Stimulated activated naive B cell treated with anti-CD40 and anti-IgM and Interleukin-4, amounts not matched to agents 10 μg/mL and 1 μg/mL and 100 μg/mL, for 72 hours (primary cell): ENCODE measurements at regions not wholly inside any gene's neighbourhood (a gene's known extent, or its start where the extent isn't known, plus 50 kb on each side); places are given as distances from the start of the nearest gene placed in this dataset.

Experiments
- ATAC-seq, 2 donors: fragments of 150-1000 bp; cut with Tn5 transposase; replicated peaks; 2 replicates each; pipeline ENCODE4 v1.10.0; 2021; ENCODE audit warnings: moderate library complexity in 1 of 2
- DNase-seq: peaks from one replicate; pipeline ENCODE4 v3.0.0; 2021
- H3K27ac Mint-ChIP-seq: one replicate; pipeline ENCODE4 v1.8.0; 2022; ENCODE audit warnings: mild to moderate bottlenecking, mixed read lengths
- H3K27me3 Mint-ChIP-seq, 2 donors: one replicate each; pipeline ENCODE4 v1.8.0; 2022; ENCODE audit warnings: mixed read lengths in 2 of 2
- H3K36me3 Mint-ChIP-seq, 2 donors: one replicate each; pipeline ENCODE4 v1.8.0; 2022; ENCODE audit warnings: mixed read lengths in 2 of 2, mild to moderate bottlenecking in 1 of 2
- H3K4me1 Mint-ChIP-seq, 2 donors: one replicate each; pipeline ENCODE4 v1.8.0; 2022; ENCODE audit warnings: mixed read lengths in 2 of 2, mild to moderate bottlenecking in 1 of 2
- H3K4me3 Mint-ChIP-seq, 2 donors: one replicate each; pipeline ENCODE4 v1.8.0; 2022; ENCODE audit warnings: mild to moderate bottlenecking in 2 of 2, mixed read lengths in 2 of 2, moderate library complexity in 1 of 2
- H3K9me3 Mint-ChIP-seq, 2 donors: one replicate each; pipeline ENCODE4 v1.8.0; 2022; ENCODE audit warnings: mixed read lengths in 2 of 2, mild to moderate bottlenecking in 1 of 2

DNA sequence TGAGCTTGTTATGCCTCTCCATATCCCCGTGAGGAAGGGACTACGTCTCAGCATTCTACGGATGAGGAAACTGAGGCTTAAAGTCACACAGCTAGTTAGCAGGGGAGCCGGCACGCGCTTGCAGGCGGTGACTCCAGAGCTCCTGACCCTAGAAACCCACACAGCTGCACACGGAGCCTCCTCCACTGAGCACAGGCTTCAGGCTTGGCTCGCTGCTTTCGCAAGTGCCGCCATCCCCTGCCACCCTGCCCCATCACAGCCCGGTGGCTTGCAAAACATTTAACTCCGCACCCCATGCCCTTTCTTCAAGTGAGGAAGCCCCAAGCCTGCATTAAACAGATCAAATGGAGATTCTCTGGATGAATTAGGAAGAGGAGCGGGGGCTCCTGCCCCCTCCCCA, 138.3 kb downstream of the HSD17B3 start:
- H3K36me3 Mint-ChIP-seq = peaks cover 0 to 2% of the 10 kb centered on the region in 2 donors
- H3K4me1 Mint-ChIP-seq = peaks cover 12 to 15% of the 10 kb centered on the region in 2 donors
- H3K27me3 Mint-ChIP-seq = peaks cover 3 to 4% of the 10 kb centered on the region in 2 donors
- H3K9me3 Mint-ChIP-seq = peaks cover 0 to 7% of the 10 kb centered on the region in 2 donors
- H3K4me3 Mint-ChIP-seq = no peak overlapping the region
- no peak for DNase-seq
- no peak overlapping the region for H3K27ac Mint-ChIP-seq
- ATAC-seq = peak in 1 of 2 donors; percentile 37

DNA sequence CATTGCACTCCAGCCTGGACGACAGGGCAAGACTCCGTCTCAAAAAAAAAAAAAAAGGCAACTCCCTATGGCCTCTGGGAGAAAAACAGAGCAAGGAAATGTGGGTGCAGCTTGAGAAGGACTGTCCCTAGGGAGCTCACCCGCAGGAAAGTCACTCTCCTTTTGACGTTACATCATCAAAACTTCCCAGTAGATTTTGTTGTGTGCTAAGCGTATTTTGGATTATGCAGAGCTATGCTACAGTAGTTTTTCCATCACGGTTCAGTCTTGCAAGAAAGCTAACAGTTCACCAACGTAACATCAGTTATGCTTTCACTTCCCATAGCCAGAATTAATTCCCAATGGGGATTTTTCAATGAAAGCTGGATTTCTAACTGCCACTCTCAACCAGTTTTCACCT, 138.8 kb downstream of the HSD17B3 start:
- DNase-seq (no peak), ATAC-seq (peak; percentile 35 to 36)
- peaks cover 0 to 7% of the 10 kb centered on the region in 2 donors for H3K9me3 Mint-ChIP-seq
- H3K27me3 Mint-ChIP-seq = peaks cover 4 to 6% of the 10 kb centered on the region in 2 donors
- H3K36me3 Mint-ChIP-seq = peaks cover 0 to 2% of the 10 kb centered on the region in 2 donors
- peaks cover 12 to 18% of the 10 kb centered on the region in 2 donors for H3K4me1 Mint-ChIP-seq
- no peak overlapping the region for H3K4me3 Mint-ChIP-seq
- H3K27ac Mint-ChIP-seq = no peak overlapping the region

DNA sequence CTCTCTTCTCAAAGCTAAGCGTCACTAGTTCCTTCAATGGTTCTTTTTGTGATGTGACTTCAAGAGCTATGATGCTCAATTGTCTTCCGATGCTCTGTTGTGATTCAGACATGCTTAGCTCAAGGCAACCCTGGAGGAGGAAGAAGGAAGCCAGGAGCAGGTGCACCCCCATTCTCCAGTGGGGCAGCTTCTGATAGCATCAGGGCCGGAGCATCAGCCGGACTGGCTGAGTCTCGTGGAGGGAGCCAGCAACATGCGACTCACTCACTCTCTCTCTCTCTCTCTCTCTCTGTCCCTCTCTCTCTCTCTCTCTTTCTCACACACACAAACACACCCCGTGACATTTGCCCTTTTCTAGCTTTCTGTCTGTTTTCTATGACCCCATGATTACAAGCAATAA, 140.2 kb downstream of the HSD17B3 start:
- peaks cover 17 to 28% of the 10 kb centered on the region in 2 donors for H3K4me1 Mint-ChIP-seq
- H3K4me3 Mint-ChIP-seq = no peak overlapping the region
- DNase-seq = no peak
- ATAC-seq = no peak
- H3K27ac Mint-ChIP-seq = peak overlapping the region; percentile 3
- H3K36me3 Mint-ChIP-seq = no peaks in the 10 kb centered on the region
- H3K9me3 Mint-ChIP-seq = peaks cover 0 to 5% of the 10 kb centered on the region in 2 donors
- peaks cover 12 to 16% of the 10 kb centered on the region in 2 donors for H3K27me3 Mint-ChIP-seq

DNA sequence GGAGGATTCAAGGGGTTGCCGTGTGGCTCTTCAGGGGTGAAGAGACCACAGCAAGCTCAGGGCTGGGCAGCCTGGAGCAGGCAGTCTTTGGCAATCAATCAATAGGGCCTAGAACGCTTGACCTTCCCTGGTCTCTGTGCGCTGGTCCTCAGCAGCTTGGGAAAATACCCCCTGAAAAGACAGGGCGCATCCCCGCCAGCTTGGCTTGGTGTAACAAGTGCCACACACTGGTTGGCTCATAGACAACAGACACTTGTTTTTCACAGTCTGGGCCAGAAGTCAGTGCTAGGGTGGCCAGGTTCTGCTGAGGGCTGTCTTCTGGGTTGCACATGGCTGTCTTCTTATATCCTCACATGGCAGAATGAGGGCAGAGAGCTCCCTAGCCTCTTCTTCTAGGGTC, 141.1 kb downstream of the HSD17B3 start:
- ATAC-seq (no peak), DNase-seq (no peak)
- H3K27me3 Mint-ChIP-seq = peaks cover 12 to 16% of the 10 kb centered on the region in 2 donors
- no peak overlapping the region for H3K4me3 Mint-ChIP-seq
- H3K4me1 Mint-ChIP-seq = peaks cover 20 to 37% of the 10 kb centered on the region in 2 donors
- peaks cover 0 to 5% of the 10 kb centered on the region in 2 donors for H3K9me3 Mint-ChIP-seq
- H3K36me3 Mint-ChIP-seq = no peaks in the 10 kb centered on the region
- H3K27ac Mint-ChIP-seq = peak overlapping the region; percentile 20

GRCh38 chr9:96160168-96160567, 141.8 kb downstream of the HSD17B3 start:
- H3K9me3 Mint-ChIP-seq = peaks cover 0 to 5% of the 10 kb centered on the region in 2 donors
- peaks cover 20 to 37% of the 10 kb centered on the region in 2 donors for H3K4me1 Mint-ChIP-seq
- no peaks in the 10 kb centered on the region for H3K36me3 Mint-ChIP-seq
- ATAC-seq (no peak), DNase-seq (no peak)
- H3K27ac Mint-ChIP-seq = peak overlapping the region; percentile 20
- H3K27me3 Mint-ChIP-seq = peaks cover 12 to 16% of the 10 kb centered on the region in 2 donors
- H3K4me3 Mint-ChIP-seq = no peak overlapping the region

- H3K4me3 Mint-ChIP-seq = no peak overlapping the region
- DNase-seq = no peak
- H3K36me3 Mint-ChIP-seq = no peaks in the 10 kb centered on the region
- peaks cover 0 to 5% of the 10 kb centered on the region in 2 donors for H3K9me3 Mint-ChIP-seq
- peaks cover 12 to 16% of the 10 kb centered on the region in 2 donors for H3K27me3 Mint-ChIP-seq
- no peak for ATAC-seq
- H3K27ac Mint-ChIP-seq = peak overlapping the region; percentile 56
- peaks cover 20 to 37% of the 10 kb centered on the region in 2 donors for H3K4me1 Mint-ChIP-seq
Measured at GRCh38 chr9:96159596-96159995, 142.4 kb downstream of the HSD17B3 start.

- Mint-ChIP-seq H3K4me3 (peak overlapping the region; percentile 1 to 58), H3K27ac (no peak overlapping the region), H3K27me3 (peaks cover 12 to 16% of the 10 kb centered on the region in 2 donors), H3K36me3 (no peaks in the 10 kb centered on the region), H3K4me1 (peaks cover 17 to 37% of the 10 kb centered on the region in 2 donors), H3K9me3 (peaks cover 0 to 5% of the 10 kb centered on the region in 2 donors)
- DNase-seq (no peak), ATAC-seq (peak; percentile 55 to 56)
Measured at GRCh38 chr9:96158909-96159575, 142.9 kb downstream of the HSD17B3 start.

- Mint-ChIP-seq H3K9me3 (peaks cover 0 to 5% of the 10 kb centered on the region in 2 donors), H3K27me3 (peaks cover 12 to 16% of the 10 kb centered on the region in 2 donors), H3K27ac (no peak overlapping the region), H3K36me3 (no peaks in the 10 kb centered on the region), H3K4me1 (peaks cover 14 to 31% of the 10 kb centered on the region in 2 donors), H3K4me3 (no peak overlapping the region)
- DNase-seq (no peak), ATAC-seq (no peak)
Measured at GRCh38 chr9:96158147-96158546, 143.8 kb downstream of the HSD17B3 start.

- no peak overlapping the region for H3K4me3 Mint-ChIP-seq
- DNase-seq = no peak
- peaks cover 13 to 31% of the 10 kb centered on the region in 2 donors for H3K4me1 Mint-ChIP-seq
- no peak overlapping the region for H3K27ac Mint-ChIP-seq
- H3K9me3 Mint-ChIP-seq = peaks cover 0 to 5% of the 10 kb centered on the region in 2 donors
- no peaks in the 10 kb centered on the region for H3K36me3 Mint-ChIP-seq
- H3K27me3 Mint-ChIP-seq = peaks cover 12 to 16% of the 10 kb centered on the region in 2 donors
- ATAC-seq = no peak
Measured at GRCh38 chr9:96157675-96158074, 144.3 kb downstream of the HSD17B3 start.

DNA sequence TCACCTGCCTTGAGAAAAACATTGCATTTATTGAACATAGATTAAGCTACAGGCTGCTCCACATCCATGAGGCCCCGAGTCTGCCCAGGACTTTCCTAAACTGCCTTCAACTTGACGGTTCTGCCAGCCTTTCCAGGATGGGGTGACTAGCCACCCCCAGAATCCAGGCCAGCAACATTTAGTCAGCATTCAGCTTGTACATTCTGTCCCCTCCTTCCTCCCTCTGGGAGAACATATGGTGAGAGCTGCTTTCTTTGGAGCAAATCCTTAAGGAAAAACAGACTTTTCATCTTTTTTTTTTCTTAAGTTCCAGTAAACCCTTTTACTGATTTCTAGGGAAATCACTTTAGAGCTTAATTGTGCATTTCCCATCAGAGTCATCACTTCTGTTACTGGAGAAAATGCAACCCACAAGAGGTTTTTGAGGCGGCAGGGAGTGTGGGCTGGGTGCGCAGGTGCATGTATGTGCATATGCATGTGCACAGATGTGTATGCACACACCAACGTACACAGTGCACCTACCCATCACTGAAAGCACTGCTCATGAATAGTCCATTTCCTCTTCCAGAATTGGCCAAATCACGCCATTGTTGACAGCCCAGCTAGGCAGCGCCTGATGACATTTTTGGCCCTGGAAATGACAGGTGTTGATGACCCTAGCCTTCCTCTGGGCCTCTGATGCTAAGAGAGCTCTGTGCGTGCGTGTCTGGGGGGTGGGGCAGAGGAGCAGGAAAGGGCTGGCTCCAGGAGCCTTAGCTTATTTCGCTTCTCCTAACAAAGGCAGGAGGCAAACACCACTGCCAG, 145.6 kb downstream of the HSD17B3 start:
- peaks cover 12 to 16% of the 10 kb centered on the region in 2 donors for H3K27me3 Mint-ChIP-seq
- ATAC-seq (peak; percentile 79 to 82), DNase-seq (peak; percentile 33)
- no peaks in the 10 kb centered on the region for H3K36me3 Mint-ChIP-seq
- H3K4me3 Mint-ChIP-seq = no peak overlapping the region
- peaks cover 0 to 5% of the 10 kb centered on the region in 2 donors for H3K9me3 Mint-ChIP-seq
- peaks cover 13 to 31% of the 10 kb centered on the region in 2 donors for H3K4me1 Mint-ChIP-seq
- H3K27ac Mint-ChIP-seq = peak overlapping the region; percentile 80

DNA sequence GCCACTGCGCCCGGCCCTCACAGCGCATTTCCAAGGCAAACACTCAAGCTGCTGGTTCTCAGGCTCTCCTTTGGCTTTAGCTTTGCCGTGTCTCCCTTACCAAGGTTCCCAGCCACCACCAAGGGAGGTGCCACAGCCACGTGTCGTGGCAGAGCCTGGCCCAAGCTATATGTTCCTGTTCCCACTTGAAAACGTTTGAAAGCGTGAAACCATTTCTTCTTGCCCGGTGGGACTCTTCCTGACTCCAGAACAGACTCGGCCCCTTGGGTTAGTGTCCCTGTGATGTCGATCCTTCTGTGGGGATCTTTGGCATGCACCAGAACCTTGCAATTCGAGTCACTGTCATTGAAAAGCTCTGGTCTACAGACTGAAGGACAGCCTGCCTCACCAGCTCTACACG, 147.9 kb downstream of the HSD17B3 start:
- Mint-ChIP-seq H3K27me3 (peaks cover 8 to 16% of the 10 kb centered on the region in 2 donors), H3K27ac (no peak overlapping the region), H3K4me1 (peaks cover 19 to 36% of the 10 kb centered on the region in 2 donors), H3K4me3 (no peak overlapping the region), H3K9me3 (peaks cover 0 to 1% of the 10 kb centered on the region in 2 donors), H3K36me3 (no peaks in the 10 kb centered on the region)
- ATAC-seq (no peak), DNase-seq (no peak)

DNA sequence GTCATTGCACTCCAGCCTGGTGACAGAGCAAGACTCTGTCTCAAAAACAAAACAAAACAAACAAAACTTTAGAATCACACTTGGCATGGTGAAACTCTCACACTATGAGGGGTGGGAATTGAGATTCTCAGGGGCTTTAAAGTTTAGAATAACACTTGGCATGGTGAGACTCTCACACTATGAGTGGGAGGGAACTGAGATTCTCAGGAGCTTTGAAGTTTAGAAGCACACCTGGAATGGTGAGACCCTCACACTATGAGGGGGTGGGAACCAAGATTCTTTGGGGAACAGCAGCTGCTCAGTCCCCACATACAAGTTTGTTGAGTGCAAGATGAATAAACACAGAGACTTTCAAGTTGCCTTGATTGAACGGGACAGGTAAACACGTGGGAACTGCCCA, 149.4 kb downstream of the HSD17B3 start:
- Mint-ChIP-seq H3K27me3 (peaks cover 4 to 5% of the 10 kb centered on the region in 2 donors), H3K9me3 (no peaks in the 10 kb centered on the region), H3K36me3 (no peaks in the 10 kb centered on the region), H3K4me3 (no peak overlapping the region), H3K4me1 (peaks cover 13 to 28% of the 10 kb centered on the region in 2 donors), H3K27ac (no peak overlapping the region)
- ATAC-seq (no peak), DNase-seq (no peak)

DNA sequence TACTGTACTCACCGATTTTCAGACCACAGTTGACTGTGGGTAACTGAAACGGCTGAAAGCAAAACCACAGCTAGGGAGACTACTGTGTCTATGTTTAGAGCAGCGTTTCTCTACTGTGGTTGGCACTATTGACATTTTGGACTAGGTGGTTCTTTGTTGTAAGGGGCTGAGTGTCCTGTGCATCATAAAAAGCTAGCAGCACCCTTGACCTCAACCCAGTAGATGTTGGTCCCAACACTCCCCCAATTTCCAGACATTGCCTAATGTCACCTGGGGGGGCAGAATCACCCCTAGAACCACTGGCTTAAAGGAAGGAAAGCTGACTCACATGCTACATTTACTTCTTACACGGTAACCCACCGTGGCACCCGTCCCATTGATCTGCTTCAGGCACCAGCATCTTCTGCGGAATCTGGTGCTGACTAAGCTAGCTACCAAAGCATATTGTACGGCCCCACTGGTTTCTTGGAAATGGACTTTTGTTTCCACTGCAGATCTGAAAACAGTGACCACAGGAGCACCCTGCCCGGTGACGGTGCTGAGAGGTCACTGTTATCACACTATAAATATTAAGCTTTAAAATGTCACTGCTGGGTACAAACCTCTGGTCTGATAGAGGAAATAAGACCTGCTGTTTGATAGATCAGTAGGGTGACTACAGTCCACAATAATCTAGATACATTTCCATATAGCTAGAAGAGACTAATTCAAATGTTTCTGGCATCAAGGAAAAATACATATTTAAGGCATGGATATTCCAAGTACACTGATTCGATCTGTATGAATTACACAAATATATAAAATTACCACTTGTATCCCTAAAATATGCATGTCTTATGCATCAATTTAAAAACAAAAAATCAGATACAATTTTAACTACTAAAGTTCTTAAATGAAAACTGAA, 151.4 kb downstream of the HSD17B3 start:
- Mint-ChIP-seq H3K36me3 (no peaks in the 10 kb centered on the region), H3K27ac (peak overlapping the region; percentile 90), H3K27me3 (peaks cover 0 to 14% of the 10 kb centered on the region in 2 donors), H3K9me3 (no peaks in the 10 kb centered on the region), H3K4me3 (peak overlapping the region; percentile 45 to 56), H3K4me1 (peaks cover 20 to 25% of the 10 kb centered on the region in 2 donors)
- ATAC-seq = peak; percentile 91 to 92
- DNase-seq = peak; percentile 78
